PC-3 (cell line): ENCODE measurements at regions not wholly inside any gene's neighbourhood (a gene's known extent, or its start where the extent isn't known, plus 50 kb on each side); places are given as distances from the start of the nearest gene placed in this dataset.

Experiments
- CTCF ChIP-seq: fragments of 300-600 bp; sonication (generic); conservative IDR thresholded peaks from 2 replicates; pipeline ENCODE4 v1.5.1; 2017; ENCODE audit warnings: antibody characterized with exemption, low read depth, mild to moderate bottlenecking, low read length
- EZH2 ChIP-seq: fragments of 300-600 bp; sonication (generic); IDR thresholded peaks from one replicate; pipeline ENCODE4 v1.6.1; 2017; ENCODE audit warnings: antibody characterized with exemption, mild to moderate bottlenecking, low read length; ENCODE audit not compliant: unreplicated experiment
- EZH2phosphoT487 ChIP-seq: fragments of 300-600 bp; sonication (generic); IDR thresholded peaks from 2 replicates; pipeline ENCODE4 v1.6.1; 2018; ENCODE audit warnings: mild to moderate bottlenecking, antibody characterized with exemption, low read length, borderline replicate concordance

GRCh38 chr14:51335531-51335930, 95.5 kb downstream of the TMX1 start:
- TF ChIP-seq CTCF (no peak), EZH2 (no peak), EZH2phosphoT487 (no peak)
